ENCODE measurements at regions not wholly inside any gene's neighbourhood (a gene's known extent, or its start where the extent isn't known, plus 50 kb on each side); places are given as distances from the start of the nearest gene placed in this dataset.

GRCh38 chr18:71832946-71833617, 711.1 kb downstream of the CBLN2 start:
- Histone ChIP-seq H3K4me3 (ENCODE audit: low read length) (no peak overlapping the region), H3K27ac (ENCODE audit: low read depth, low read length) (no peak overlapping the region), H3K4me1 (ENCODE audit: control insufficient read depth, insufficient read depth, low read length) (no peaks in the 10 kb centered on the region), H3K36me3 (ENCODE audit: control insufficient read depth, insufficient read depth, low read length) (no peaks in the 10 kb centered on the region), H3K27me3 (ENCODE audit: control insufficient read depth, insufficient read depth, low read length) (no peaks in the 10 kb centered on the region), H3K9ac (ENCODE audit: low read length) (no peak overlapping the region)

DNA sequence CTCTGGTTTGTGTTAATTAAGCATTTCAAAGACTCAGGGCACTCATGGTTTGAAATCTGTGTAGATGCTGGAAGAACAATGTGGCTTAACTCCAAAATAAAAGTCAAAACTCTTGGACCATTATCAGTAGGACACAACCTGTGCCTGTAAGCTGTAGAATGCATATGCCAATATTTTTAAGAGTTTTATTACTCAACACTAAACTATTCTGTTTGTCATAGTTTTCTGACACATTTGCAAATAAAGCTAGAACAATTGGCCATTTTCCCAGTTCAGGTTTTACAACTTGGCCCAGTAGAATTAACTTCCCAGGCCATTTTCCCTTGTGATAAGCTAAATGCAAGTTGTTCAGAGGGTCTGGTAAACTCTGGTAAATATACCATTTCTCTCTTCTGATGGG, 713.1 kb downstream of the CBLN2 start:
- Histone ChIP-seq H3K9ac (ENCODE audit: low read length) (no peak overlapping the region), H3K27me3 (ENCODE audit: control insufficient read depth, insufficient read depth, low read length) (no peaks in the 10 kb centered on the region), H3K4me3 (ENCODE audit: low read length) (no peak overlapping the region), H3K27ac (ENCODE audit: low read depth, low read length) (no peak overlapping the region), H3K36me3 (ENCODE audit: control insufficient read depth, insufficient read depth, low read length) (no peaks in the 10 kb centered on the region), H3K4me1 (ENCODE audit: control insufficient read depth, insufficient read depth, low read length) (no peaks in the 10 kb centered on the region)

GRCh38 chr18:71827301-71827700, 716.8 kb downstream of the CBLN2 start:
- Histone ChIP-seq H3K27me3 (ENCODE audit: control insufficient read depth, insufficient read depth, low read length) (no peaks in the 10 kb centered on the region), H3K4me3 (ENCODE audit: low read length) (no peak overlapping the region), H3K27ac (ENCODE audit: low read depth, low read length) (no peak overlapping the region), H3K9ac (ENCODE audit: low read length) (no peak overlapping the region), H3K4me1 (ENCODE audit: control insufficient read depth, insufficient read depth, low read length) (no peaks in the 10 kb centered on the region), H3K36me3 (ENCODE audit: control insufficient read depth, insufficient read depth, low read length) (no peaks in the 10 kb centered on the region)

DNA sequence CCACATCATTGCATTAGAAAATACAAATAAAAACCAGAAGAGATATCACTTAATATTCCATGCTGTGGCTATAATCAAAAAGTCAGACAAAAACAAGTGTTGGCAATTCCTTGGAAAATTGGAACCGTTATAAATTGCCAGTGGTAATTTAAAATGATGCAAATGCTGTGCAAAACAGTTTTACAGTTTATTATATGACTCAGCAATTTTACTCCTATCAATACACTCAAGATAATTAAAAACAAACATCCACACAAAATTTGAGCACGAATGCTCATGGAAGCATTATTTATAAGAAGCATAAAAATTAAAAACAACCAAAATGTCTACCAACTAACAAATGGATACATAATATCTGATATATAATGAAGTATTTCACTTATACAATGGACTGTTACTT, 728.8 kb downstream of the CBLN2 start:
- H3K36me3 ChIP-seq (ENCODE audit: control insufficient read depth, insufficient read depth, low read length), result no peaks in the 10 kb centered on the region
- H3K27me3 ChIP-seq (ENCODE audit: control insufficient read depth, insufficient read depth, low read length), result no peaks in the 10 kb centered on the region
- H3K9ac ChIP-seq (ENCODE audit: low read length), result no peak overlapping the region
- no peak overlapping the region for H3K4me3 ChIP-seq (ENCODE audit: low read length)
- no peaks in the 10 kb centered on the region for H3K4me1 ChIP-seq (ENCODE audit: control insufficient read depth, insufficient read depth, low read length)
- no peak overlapping the region for H3K27ac ChIP-seq (ENCODE audit: low read depth, low read length)

GRCh38 chr18:71809711-71810110, 734.4 kb downstream of the CBLN2 start:
- H3K27ac ChIP-seq (ENCODE audit: low read depth, low read length), result no peak overlapping the region
- H3K4me3 ChIP-seq (ENCODE audit: low read length), result no peak overlapping the region
- H3K27me3 ChIP-seq (ENCODE audit: control insufficient read depth, insufficient read depth, low read length), result no peaks in the 10 kb centered on the region
- no peak overlapping the region for H3K9ac ChIP-seq (ENCODE audit: low read length)
- no peaks in the 10 kb centered on the region for H3K4me1 ChIP-seq (ENCODE audit: control insufficient read depth, insufficient read depth, low read length)
- H3K36me3 ChIP-seq (ENCODE audit: control insufficient read depth, insufficient read depth, low read length), result no peaks in the 10 kb centered on the region

GRCh38 chr18:71808616-71809015, 735.5 kb downstream of the CBLN2 start:
- H3K4me1 ChIP-seq (ENCODE audit: control insufficient read depth, insufficient read depth, low read length), result no peaks in the 10 kb centered on the region
- H3K9ac ChIP-seq (ENCODE audit: low read length), result no peak overlapping the region

GRCh38 chr18:71807586-71807985, 736.6 kb downstream of the CBLN2 start:
- H3K9ac ChIP-seq (ENCODE audit: low read length), result no peak overlapping the region
- no peak overlapping the region for H3K4me3 ChIP-seq (ENCODE audit: low read length)
- no peaks in the 10 kb centered on the region for H3K4me1 ChIP-seq (ENCODE audit: control insufficient read depth, insufficient read depth, low read length)
- no peak overlapping the region for H3K27ac ChIP-seq (ENCODE audit: low read depth, low read length)
- no peaks in the 10 kb centered on the region for H3K36me3 ChIP-seq (ENCODE audit: control insufficient read depth, insufficient read depth, low read length)
- H3K27me3 ChIP-seq (ENCODE audit: control insufficient read depth, insufficient read depth, low read length), result no peaks in the 10 kb centered on the region

More at GRCh38 chr18:71808616-71809015, 735.5 kb downstream of the CBLN2 start:
- no peaks in the 10 kb centered on the region for H3K36me3 ChIP-seq (ENCODE audit: control insufficient read depth, insufficient read depth, low read length)
- no peaks in the 10 kb centered on the region for H3K27me3 ChIP-seq (ENCODE audit: control insufficient read depth, insufficient read depth, low read length)
- no peak overlapping the region for H3K27ac ChIP-seq (ENCODE audit: low read depth, low read length)
- no peak overlapping the region for H3K4me3 ChIP-seq (ENCODE audit: low read length)

- no peaks in the 10 kb centered on the region for H3K27me3 ChIP-seq (ENCODE audit: control insufficient read depth, insufficient read depth, low read length)
- H3K9ac ChIP-seq (ENCODE audit: low read length), result no peak overlapping the region
- no peaks in the 10 kb centered on the region for H3K4me1 ChIP-seq (ENCODE audit: control insufficient read depth, insufficient read depth, low read length)
- H3K4me3 ChIP-seq (ENCODE audit: low read length), result no peak overlapping the region
- H3K27ac ChIP-seq (ENCODE audit: low read depth, low read length), result no peak overlapping the region
- H3K36me3 ChIP-seq (ENCODE audit: control insufficient read depth, insufficient read depth, low read length), result no peaks in the 10 kb centered on the region
These were observed 745.0 kb downstream of the CBLN2 start for GRCh38 chr18:71798986-71799673.

DNA sequence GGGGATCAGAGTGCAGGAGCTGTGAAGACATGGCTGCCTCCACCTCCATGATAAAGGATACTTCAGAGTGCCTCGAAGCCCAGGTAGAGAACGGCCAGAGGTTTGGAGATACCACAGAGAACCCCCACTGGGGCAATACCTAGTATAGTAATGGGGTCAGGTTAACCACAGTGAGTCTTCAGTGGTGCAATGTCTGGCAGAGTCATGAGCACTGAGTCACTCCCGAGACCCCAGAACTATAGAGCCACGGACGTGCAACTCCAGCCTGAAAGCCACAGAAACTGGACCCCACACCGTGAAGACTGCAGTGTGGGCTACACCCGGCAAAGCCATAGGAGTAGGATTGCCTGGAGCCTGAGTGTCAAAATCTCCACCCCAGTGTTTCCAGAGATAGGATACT, 746.6 kb downstream of the CBLN2 start:
- H3K27ac ChIP-seq (ENCODE audit: low read depth, low read length), result no peak overlapping the region
- no peaks in the 10 kb centered on the region for H3K36me3 ChIP-seq (ENCODE audit: control insufficient read depth, insufficient read depth, low read length)
- H3K4me1 ChIP-seq (ENCODE audit: control insufficient read depth, insufficient read depth, low read length), result no peaks in the 10 kb centered on the region
- no peaks in the 10 kb centered on the region for H3K27me3 ChIP-seq (ENCODE audit: control insufficient read depth, insufficient read depth, low read length)
- no peak overlapping the region for H3K4me3 ChIP-seq (ENCODE audit: low read length)
- H3K9ac ChIP-seq (ENCODE audit: low read length), result no peak overlapping the region

GRCh38 chr18:71784777-71785176, 759.4 kb downstream of the CBLN2 start:
- Histone ChIP-seq H3K4me3 (ENCODE audit: low read length) (no peak overlapping the region), H3K9ac (ENCODE audit: low read length) (no peak overlapping the region), H3K4me1 (ENCODE audit: control insufficient read depth, insufficient read depth, low read length) (no peaks in the 10 kb centered on the region), H3K36me3 (ENCODE audit: control insufficient read depth, insufficient read depth, low read length) (no peaks in the 10 kb centered on the region), H3K27ac (ENCODE audit: low read depth, low read length) (no peak overlapping the region), H3K27me3 (ENCODE audit: control insufficient read depth, insufficient read depth, low read length) (no peaks in the 10 kb centered on the region)

DNA sequence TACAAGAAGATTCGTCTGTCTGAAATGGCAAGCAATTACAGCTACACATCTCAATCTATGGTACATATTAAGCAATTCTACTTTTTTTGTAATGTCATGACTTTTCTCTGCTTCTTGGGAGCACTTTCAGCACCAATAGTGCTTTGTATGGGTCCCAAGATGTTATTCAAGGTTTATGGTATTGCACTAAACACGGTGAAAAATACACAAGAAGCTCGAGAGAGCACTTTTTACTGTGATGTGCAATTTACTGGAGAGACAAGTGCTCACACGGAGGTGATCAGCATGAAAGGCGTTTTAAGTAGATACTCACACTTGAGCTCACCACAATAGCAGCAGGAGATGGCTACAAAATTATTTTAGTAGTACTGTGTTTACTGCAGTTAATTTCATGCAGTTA, 783.6 kb downstream of the CBLN2 start:
- Histone ChIP-seq H3K27ac (ENCODE audit: low read depth, low read length) (no peak overlapping the region), H3K4me3 (ENCODE audit: low read length) (no peak overlapping the region), H3K4me1 (ENCODE audit: control insufficient read depth, insufficient read depth, low read length) (no peaks in the 10 kb centered on the region), H3K9ac (ENCODE audit: low read length) (no peak overlapping the region), H3K27me3 (ENCODE audit: control insufficient read depth, insufficient read depth, low read length) (no peaks in the 10 kb centered on the region), H3K36me3 (ENCODE audit: control insufficient read depth, insufficient read depth, low read length) (no peaks in the 10 kb centered on the region)

- Histone ChIP-seq H3K9ac (ENCODE audit: low read length) (no peak overlapping the region), H3K4me3 (ENCODE audit: low read length) (no peak overlapping the region), H3K4me1 (ENCODE audit: control insufficient read depth, insufficient read depth, low read length) (no peaks in the 10 kb centered on the region), H3K36me3 (ENCODE audit: control insufficient read depth, insufficient read depth, low read length) (no peaks in the 10 kb centered on the region), H3K27ac (ENCODE audit: low read depth, low read length) (no peak overlapping the region), H3K27me3 (ENCODE audit: control insufficient read depth, insufficient read depth, low read length) (no peaks in the 10 kb centered on the region)
These were observed 789.9 kb downstream of the CBLN2 start for GRCh38 chr18:71754246-71754645.

DNA sequence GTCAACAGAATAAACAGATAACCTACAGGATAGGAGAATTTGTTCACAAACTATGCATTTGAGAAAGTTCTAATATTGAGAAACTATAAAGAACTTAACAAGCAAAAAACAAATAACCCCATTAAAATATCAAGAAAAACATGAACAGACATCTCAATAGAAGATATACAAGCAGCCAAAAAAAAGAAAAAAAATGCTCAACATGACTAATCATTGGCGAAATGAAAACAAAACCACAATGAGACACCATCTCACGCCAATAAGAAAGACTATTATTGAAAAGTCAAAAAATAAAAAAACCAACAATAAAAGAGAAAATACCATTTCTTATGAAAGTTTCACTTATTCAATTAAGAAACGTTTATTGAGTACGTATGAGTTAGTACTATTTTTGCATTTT, 800.5 kb downstream of the CBLN2 start:
- Histone ChIP-seq H3K4me3 (ENCODE audit: low read length) (no peak overlapping the region), H3K27me3 (ENCODE audit: control insufficient read depth, insufficient read depth, low read length) (no peaks in the 10 kb centered on the region), H3K27ac (ENCODE audit: low read depth, low read length) (no peak overlapping the region), H3K36me3 (ENCODE audit: control insufficient read depth, insufficient read depth, low read length) (no peaks in the 10 kb centered on the region), H3K9ac (ENCODE audit: low read length) (no peak overlapping the region), H3K4me1 (ENCODE audit: control insufficient read depth, insufficient read depth, low read length) (no peaks in the 10 kb centered on the region)
